ENCODE measurements at regions not wholly inside any gene's neighbourhood (a gene's known extent, or its start where the extent isn't known, plus 50 kb on each side); places are given as distances from the start of the nearest gene placed in this dataset.
"Not testable (repeated sequence)": the region's sequence is repeated elsewhere in the genome, so short reads cannot be mapped to it uniquely, and the experiment has no call there.

DNA sequence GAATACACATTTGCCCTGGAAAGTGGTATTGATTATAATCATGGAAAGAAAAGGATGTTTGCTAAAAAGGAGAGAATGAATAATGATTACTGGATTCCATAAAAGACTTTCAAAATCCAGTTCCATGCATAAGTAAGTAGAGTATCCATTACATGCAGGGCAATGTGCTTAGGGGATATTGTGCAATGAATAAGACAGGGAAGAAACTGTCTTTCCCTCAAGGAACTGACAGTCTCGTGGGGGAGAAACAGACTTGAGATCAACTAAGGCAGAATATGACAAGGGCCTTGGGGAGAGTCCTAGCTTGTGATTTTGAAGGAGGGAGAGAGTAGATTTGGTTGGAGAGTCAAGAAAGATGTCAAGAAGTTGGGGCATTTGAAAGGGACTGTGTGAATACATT, 130.6 kb downstream of the SPP2 start:
- no peak for DNase-seq

DNA sequence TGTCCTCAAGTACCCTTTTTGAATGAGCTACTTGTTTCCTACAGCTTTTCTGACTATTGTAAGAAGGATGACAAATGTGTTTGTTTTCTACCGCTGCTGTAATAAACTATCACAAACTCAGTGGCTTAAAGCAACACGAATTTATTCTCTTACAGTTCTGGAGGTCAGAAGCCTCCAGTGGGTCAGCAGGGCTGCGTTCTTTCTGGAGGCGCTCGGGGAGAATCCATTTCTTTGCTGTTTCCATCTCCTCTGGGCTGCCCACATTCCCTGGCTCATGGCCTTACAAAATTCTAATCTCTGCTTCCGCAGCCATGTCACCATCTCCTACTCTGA, 128.5 kb downstream of the SPP2 start:
- no peak for DNase-seq

DNA sequence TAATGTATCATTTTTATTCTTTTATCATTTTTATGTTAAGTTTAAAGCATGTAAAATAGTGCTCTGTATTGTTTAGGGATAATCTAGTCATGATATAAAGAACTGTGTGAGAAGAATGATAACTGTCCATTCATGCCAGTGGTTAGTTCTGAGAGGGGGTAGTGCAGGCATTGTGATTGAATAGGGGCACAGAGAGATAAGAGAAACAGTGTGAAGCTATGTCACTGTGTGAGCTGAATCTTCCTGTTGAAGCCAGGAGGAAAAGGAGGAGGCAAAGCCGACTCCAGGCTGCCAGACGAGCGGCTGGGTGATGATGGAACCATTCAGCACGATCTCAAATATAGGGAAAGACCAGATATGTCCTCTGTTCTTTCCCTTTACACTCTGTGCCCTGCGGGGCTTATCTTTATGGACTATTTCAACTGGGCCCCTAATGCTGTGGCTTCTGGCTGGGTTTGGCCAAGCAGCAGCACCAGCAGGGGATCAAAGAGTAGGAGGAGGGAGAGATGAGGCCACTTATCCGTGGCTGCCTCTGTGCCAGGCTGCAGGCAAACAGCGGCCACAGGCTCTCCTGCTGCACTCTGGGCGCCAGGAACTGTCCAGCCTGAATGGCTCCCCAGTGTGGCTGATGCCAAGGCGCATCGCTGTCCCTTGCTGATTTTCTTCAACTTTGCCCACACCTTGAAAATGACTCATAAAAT, 128.0 kb downstream of the SPP2 start:
- peak; percentile 6 for DNase-seq

DNA sequence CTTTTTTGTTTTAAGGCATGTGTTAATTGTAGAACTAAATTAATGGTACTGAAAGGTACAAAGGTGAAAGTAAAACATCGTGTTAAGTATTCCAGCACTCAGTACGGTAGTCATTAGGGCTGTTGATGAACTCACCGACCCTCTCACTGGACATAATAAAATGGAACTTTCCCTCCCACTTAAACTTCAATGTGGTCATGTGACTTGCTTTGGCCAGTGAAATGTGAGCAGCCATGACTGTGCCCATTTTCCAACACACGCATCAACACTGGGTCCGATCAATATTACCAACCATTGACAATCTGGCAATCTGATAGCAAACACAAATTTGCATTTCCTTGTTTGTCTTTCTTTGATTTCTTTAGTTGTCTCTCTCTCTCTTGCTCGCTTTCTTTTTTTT, 125.1 kb downstream of the SPP2 start:
- DNase-seq = no peak

DNA sequence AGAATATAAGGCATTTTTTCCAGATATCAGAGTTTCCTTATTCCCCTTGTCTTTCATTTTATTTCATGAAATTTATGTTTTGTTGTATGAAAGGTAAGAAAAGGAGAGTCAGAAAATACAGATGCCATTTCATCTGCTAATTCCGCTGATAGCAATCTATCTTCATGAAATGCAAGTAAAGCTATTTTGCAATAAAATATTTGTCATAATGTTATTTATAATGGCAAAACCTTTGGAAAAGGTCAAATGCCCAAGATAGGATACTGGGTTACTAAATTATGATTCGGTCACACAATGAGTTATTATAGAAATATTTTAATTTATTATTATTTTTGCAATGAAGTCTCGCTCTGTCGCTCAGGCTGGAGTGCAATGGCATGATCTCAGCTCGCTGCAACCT, 124.2 kb downstream of the SPP2 start:
- no peak for DNase-seq

DNA sequence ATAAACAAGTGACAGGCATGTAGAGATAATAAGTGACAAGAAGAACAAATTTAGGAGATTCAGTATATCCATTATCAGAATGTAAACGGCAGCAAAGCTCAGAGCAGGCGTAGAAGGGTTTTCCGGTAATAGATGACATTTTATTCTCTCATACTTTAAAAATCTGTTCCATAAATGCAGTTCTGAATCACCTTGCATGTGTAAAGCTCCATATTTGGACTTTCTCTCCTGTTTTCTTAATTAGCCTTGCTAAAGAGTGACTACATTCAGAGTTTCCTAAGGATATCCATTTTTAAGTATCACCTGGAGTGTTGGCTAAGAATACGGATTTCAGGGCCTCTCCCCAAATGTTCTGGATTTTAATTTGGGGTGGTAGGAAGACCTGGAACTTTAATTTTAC, 122.0 kb downstream of the SPP2 start:
- DNase-seq = no peak

DNA sequence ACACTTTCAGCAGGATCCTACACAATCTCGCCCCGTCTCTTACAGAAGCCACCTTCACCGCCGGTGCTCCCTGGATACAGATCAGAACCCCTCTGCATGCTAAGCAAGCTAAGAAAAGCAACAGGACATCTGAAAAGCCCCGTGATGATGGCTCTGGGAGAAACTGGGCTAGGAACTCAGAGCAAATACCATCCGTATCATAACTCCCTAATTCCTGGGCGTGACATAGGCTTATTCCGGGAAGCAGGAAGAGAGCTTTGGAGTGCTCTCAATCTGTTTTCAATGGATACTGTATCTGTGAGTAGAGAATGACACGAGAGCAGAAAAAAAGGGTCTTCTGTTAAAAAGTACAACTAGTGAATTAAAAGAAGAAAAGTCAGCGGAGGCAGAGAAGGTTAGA, 121.6 kb downstream of the SPP2 start:
- peak; percentile 60 for DNase-seq

DNA sequence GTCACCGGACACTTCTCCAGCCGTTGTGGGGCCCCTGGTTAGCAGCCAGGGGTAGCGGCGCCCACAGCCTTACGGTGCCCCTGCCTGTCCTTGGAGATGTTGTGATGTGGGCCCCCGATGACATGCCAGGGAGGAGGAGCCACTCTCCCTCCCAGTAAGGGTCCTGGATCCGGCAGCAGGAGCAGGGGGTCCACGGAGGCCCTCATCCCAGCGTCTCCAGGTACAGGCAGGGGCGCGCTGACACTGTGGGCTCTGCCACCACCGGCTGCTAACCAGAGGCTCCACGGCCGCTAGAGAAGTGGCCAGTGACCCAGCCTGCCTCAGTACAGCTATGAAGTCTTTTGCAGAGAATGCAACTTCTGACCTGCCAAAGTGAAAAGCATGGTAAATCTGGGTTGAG, 121.2 kb downstream of the SPP2 start:
- DNase-seq = no peak

DNA sequence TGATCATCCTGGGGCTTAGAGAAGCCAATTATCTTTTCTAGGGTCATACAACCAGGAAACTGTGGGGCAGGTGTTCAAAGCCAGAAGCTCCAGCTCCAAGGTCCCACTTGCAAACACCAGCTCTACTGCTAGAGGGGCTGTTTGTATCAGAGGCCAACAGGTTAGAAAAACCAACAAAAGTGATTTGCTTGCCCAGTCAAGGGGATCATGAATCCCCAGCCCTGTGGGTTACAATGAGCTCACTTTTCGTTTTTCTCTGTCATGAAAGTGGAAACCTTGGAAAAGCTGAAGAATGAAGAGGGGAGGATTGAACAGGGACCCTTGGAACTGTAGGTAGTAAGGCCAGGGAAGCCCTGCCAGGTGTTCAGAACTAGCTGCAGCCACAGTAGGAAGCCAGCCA, 119.2 kb downstream of the SPP2 start:
- DNase-seq = peak; percentile 47

DNA sequence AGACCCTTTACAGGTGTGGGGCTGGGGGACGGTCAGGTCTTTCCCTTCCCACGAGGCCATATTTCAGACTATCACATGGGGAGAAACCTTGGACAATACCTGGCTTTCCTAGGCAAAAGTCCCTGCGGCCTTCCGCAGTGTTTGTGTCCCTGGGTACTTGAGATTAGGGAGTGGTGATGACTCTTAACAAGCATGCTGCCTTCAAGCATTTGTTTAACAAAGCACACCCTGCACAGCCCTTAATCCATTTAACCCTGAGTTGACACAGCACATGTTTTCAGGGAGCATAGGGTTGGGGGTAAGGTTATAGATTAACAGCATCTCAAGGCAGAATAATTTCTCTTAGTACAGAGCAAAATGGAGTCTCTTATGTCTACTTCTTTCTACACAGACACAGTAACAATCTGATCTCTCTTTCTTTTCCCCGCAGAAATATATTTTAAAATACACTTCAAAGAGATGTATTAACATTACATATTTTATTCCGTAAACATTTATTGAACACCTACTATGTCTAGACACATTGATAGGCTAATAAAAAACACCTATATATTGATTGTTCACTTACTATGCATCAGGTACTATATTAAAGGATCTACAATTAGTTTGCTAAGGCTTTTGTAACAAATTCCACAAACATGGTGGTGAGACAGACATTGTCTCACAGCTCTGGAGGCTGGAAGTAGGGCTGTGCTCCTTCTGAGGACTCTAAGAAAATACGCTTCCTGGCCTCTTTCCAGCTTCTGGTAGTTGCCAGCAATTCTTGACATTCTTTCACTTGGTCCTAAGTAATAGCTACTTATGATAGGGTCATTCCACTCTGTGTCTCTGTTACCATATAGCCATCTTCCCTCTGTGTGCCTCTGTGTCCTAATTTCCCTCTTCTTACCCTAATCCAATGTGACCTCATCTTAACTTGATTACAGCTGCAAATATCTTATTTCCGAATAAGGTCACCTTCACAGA, 118.4 kb downstream of the SPP2 start:
- DNase-seq = peak; percentile 79

DNA sequence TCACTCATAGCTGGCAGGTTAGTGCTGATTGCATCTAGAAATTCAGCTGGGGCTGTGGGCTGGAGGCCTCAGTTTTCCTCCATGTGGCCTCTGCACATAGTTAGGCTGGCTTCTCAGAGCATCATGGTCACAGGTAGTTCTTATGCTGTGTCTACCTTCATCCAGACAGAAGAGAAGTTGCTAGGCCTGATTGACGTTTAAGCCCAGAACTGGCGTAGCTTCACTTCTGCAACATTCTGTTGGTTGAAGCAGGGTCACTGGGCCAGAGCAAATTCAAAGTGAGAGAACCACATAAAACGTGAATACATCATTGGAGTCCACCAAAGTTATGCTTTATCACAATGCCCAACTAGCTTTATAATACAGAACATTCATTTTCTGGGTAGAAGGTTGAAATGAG, 116.0 kb downstream of the SPP2 start:
- DNase-seq = no peak

DNA sequence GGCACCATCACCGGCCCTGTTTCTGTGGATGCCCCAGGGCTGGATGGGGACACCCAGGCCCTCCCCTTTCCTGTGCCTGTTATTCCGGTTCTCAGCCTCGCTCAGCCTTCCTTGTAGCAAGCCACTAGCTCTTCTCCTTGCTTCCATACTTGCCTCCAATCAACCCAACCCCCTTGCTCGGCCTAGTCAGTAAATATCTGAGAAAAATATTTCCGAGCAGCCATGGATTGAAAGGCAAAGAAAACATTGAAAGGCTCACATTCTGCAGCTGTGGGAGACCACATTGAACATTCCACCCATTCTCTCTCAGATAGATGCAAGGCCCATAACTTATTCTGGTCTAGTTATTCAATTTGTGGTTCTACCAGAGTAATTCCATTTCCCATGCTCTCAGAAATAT, 114.9 kb downstream of the SPP2 start:
- no peak for DNase-seq

DNA sequence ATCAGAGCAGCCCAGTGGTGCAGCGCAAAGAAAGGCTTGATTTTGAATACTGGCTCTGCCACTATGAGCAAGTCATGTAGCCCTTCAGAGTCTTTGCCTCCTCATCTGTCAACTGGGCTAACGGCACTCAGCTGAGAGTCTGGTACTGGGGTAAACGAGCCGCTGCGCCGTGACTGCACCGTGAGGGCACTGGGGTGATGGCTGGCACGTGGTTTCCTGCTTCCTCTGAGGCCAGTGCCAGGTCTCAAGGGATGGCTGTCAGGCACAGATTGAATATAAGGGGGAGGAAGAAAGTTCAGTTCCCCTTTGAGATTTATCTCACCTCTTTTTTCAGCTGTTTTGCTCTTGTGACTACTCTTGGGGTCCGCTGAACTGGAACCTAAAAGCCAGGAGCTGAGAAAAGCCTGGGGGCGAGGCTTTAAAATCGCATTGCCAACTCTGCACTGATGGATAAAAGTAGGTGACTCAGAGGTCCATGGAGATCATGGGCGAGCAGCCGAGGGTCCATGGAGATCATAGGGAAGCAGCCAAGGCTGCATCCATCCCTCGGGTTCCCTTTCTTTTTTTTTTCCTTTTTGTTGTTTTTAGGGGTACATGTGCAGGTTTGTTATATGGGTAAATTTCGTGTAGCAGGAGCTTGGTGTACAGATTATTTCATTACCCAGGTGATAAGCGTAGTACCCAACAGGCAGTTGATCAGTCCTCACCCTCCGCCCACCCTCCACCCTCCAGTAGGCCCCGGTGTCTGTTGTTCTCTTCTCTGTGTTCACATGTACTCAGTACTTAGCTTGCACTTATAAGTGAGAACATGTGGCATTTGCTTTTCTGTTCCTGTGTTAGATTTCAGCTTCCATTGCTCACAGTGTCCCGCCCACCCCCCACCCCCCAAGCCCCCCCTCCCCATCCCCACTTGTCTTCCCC, 114.3 kb downstream of the SPP2 start:
- no peak for DNase-seq

DNA sequence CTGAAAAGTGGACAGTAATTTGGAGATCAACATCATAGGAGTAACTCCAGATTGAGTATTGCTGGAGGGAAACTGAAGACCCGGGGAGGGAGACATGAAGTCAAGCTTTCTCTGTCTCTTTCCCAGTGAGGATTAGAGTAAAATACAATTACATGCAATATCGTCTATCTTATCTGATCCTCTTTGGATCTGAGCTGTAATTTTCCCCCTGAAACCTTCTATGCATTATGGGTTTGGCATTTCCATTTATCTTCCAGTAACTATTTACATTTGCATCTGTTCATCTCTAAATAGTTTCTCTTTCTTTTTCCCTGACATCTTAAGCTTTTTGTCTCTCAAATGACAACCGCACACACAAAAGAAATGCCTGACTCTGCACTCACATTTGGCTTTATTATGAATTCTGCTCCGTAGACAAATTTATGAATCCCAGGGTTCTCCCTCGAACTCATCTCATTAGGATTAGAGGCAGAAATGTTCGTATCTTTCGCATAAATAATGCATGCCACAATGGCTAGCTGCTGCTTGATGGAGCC, 113.1 kb downstream of the SPP2 start:
- peak; percentile 28 for DNase-seq

DNA sequence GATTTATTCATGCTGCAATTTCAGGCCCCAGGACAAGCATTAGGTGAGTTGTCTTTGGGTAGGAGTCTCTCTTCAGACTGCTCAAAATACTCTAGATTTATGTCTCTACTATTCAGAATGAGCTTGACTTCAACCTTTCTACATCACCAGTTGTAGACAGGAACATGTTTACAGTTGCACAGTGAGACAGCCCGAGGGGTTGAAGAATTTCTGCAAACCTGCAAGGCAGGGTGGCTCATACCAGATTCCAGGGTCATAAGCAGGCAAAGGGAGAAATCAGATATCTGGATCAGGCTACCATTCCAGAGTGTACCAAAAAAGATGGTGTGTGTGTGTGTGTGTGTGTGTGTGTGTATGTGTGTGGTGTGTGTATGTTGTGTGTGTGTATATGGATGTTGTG, 112.4 kb downstream of the SPP2 start:
- DNase-seq = no peak

DNA sequence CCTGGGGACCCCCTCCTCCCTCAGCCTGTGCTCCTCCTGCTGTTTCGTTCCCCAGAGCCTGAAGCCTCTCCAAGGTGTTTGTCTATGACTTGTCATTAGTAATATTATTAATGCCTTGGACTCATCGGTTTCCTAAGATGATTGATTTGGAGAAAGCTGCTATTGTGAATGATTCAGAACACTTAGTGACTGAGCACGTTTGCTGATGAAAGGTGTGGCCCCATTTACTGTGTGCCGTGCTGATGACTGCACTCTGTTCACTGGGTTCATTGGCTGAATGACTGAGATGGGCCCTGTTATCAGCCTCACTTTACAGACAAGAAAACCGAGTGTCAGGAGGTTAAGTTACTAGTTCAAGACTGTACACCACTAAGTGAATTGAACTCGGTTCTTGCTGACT, 111.4 kb downstream of the SPP2 start:
- no peak for DNase-seq

DNA sequence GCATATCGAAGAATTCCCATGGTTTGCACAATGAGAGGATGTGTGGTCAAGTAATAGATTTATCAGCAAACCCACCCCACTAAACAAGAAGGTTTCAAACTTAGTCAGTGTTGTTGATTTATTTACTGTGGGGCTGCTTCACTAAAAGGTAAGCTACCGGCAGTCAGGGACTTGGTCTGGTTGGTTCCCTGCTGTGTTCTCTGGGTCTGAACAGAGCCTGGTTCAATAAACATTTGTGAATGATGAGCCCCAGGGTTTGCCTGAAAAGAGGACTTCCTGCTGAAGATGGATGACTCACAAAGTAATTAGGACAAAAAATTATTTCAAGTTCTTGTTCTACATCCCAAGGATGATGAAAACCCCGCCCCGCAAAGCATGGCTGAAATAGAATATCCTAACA, 108.3 kb downstream of the SPP2 start:
- no peak for DNase-seq

DNA sequence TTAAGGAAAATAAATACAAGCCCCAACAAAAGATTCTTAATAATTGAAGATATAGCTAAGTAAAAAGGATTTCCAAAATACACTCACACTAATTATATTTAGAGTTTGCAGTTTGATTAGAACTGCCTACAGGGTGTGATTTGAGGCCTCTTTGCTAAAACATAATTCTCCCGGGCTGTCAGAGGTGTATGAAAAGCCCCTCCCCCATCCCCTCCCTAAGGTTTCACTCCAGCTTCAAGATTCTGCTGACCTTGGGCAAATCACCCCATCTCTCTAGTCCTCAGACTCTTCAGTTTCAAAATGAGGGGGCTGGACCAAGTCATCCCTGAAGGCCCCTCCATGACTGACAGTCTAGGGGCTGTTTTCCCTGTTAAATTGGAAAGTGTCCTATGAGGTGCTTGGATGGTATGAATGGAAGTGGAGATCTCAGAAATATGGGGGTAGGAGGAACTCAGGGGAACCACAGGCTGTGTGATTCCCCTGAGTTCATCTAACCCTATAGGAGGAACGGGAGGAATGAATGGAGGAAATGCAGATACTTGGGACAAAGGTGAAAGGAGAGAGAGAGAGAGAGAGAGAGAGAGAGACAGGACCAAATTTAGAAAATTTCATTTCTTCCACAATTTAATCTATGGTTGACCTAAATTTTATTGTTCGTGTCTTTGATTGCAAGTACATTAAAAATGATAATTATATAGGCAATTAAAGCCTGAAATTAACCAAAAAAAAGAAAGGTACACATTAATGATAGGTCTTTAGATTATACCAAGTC, 107.5 kb downstream of the SPP2 start:
- DNase-seq = no peak

DNA sequence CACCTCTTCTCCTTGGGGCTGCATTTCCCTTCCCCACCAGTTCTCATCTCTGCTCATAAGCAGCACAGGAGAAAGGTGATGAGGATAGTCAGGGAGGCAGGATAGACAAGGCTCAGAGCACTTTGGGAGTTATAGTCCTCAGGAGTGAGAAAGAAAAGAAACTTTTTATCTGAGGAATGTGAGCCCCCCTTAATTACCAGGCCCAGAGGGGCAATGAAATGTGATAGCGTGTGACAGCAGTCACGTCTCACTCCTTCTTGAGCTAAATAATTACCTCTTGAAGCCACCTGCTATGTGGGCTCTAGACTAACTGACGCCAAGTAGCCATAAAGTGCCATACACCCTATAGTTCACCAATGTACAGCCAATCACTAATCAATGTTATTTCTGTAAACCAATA, 105.8 kb downstream of the SPP2 start:
- DNase-seq = no peak

DNA sequence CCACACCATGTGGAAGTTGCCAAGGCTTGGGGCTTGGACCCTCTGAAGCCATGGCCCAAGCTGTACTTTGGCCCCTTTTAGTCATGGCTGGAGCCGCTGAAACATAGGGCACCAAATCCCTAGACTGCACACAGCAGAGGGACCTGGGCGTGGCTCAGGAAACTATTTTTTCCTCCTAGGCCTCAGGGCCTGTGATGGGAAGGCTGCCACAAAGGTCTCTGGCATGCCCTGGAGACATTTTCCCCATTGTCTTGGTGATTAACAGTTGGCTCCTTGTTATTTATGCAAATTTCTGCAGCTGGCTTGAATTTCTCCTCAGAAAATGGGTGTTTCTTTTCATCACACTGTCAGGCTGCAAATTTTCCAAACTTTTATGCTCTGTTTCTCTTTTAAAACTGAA, 102.3 kb downstream of the SPP2 start:
- DNase-seq = not testable (repeated sequence)

DNA sequence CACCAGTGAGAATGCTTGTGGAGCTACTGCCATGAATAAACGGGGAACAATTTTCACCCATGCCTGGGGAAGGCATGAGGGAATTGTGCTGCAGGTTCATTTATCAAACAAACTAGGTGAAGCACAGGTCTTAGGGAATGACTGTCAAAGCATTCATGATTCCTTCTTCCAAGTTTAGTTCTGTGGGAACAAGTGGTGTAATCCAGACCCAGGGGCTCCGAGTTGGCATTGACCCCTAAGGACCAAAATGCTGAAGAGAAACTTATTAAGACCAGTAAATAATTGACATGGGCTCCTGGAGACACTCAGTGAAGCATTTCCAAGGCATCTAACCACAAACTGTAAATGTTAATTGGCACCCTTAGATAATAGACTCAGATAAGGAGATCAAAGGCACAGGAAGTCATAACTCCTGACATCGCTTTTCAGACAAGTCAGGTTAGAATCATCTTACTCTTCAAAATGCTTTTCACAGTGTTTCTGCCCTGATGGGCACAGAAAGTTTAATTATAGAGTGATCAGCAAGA, 96.9 kb downstream of the SPP2 start:
- DNase-seq = no peak

Measured in NCI-H82 (cell line).